ENCODE measurements at regions not wholly inside any gene's neighbourhood (a gene's known extent, or its start where the extent isn't known, plus 50 kb on each side); places are given as distances from the start of the nearest gene placed in this dataset.
"Not testable (repeated sequence)": the region's sequence is repeated elsewhere in the genome, so short reads cannot be mapped to it uniquely, and the experiment has no call there.

DNA sequence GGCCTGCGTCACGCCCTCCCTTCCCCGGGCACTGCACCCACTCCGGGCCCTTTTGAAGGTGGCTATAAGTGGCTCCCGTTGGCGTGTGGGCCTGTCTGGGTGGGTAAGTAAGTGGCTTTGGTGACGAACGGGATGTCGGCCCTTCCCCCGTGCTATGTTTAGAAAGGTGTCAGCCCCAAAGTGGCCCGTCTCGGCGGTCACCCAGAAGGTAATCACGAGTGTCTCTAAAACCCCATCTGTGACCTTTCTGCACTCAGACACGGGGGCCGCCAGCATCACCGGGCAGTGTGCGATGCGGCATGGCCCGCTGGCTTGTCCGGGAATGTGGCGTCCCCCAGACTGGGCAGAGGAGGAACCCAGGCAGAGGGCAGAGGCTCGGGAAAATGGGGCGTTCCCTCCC lies 88.2 kb downstream of the IRX5 start:
- WGBS, 3 donors = 92 to 96% (median 92%) methylated on average over 24 of the region's 24 CpGs
- H3K4me3 ChIP-seq = no peak overlapping the region
- ATAC-seq (no peak), DNase-seq (no peak)
- TF ChIP-seq, protein P1, sequence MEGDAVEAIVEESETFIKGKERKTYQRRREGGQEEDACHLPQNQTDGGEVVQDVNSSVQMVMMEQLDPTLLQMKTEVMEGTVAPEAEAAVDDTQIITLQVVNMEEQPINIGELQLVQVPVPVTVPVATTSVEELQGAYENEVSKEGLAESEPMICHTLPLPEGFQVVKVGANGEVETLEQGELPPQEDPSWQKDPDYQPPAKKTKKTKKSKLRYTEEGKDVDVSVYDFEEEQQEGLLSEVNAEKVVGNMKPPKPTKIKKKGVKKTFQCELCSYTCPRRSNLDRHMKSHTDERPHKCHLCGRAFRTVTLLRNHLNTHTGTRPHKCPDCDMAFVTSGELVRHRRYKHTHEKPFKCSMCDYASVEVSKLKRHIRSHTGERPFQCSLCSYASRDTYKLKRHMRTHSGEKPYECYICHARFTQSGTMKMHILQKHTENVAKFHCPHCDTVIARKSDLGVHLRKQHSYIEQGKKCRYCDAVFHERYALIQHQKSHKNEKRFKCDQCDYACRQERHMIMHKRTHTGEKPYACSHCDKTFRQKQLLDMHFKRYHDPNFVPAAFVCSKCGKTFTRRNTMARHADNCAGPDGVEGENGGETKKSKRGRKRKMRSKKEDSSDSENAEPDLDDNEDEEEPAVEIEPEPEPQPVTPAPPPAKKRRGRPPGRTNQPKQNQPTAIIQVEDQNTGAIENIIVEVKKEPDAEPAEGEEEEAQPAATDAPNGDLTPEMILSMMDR (IDR thresholded peaks at IDR 0.05) = no peak
- intact Hi-C loops (cut with DNase I) = no loop called here
- no peak overlapping the region for H3K27ac ChIP-seq
- no peaks in the 10 kb centered on the region for H3K27me3 ChIP-seq (ENCODE audit: insufficient read depth in 3 of 3, low read length in 2 of 3)
- no peaks in the 10 kb centered on the region for H3K36me3 ChIP-seq (ENCODE audit: insufficient read depth in 1 of 2, low read depth in 1 of 2)
- H3K9me3 ChIP-seq = peaks cover 3% of the 10 kb centered on the region
- no peaks in the 10 kb centered on the region for H3K4me1 ChIP-seq

DNA sequence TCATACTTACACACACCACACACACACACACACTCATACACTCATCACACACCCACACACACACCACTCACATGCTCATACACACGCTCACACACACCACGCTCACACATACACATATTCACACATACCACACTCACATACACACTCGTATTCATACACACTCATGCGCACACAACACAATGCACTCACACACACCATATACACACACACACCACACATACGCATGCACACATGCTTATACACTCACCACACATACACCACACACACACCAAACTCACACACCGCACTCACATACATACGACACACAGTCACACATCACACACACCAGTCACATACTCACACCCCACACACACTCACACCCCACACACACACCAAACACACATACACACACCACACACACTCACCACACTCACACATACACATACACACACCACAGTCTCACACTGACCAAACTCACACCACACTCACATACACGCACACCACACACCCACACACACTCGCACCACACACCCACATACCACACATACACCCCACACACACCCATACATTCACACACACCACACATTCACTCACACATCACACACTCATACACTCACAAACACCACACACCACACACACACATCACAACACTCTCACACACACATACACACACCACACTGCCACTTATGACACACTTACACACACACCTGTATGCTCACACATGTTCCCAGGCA lies 88.9 kb downstream of the IRX5 start:
- Histone ChIP-seq H3K4me1 (no peaks in the 10 kb centered on the region), H3K4me3 (no peak overlapping the region), H3K27ac (no peak overlapping the region), H3K27me3 (ENCODE audit: insufficient read depth in 3 of 3, low read length in 2 of 3) (no peaks in the 10 kb centered on the region), H3K36me3 (ENCODE audit: insufficient read depth in 1 of 2, low read depth in 1 of 2) (no peaks in the 10 kb centered on the region), H3K9me3 (peaks cover 3% of the 10 kb centered on the region)
- TF ChIP-seq, protein P1 (IDR thresholded peaks at IDR 0.05) = no peak
- 97 to 98% (median 97%) methylated on average over 9 of the region's 9 CpGs for WGBS, 3 donors
- ATAC-seq (no peak), DNase-seq (no peak)
- intact Hi-C loops (cut with DNase I) = no loop called here

DNA sequence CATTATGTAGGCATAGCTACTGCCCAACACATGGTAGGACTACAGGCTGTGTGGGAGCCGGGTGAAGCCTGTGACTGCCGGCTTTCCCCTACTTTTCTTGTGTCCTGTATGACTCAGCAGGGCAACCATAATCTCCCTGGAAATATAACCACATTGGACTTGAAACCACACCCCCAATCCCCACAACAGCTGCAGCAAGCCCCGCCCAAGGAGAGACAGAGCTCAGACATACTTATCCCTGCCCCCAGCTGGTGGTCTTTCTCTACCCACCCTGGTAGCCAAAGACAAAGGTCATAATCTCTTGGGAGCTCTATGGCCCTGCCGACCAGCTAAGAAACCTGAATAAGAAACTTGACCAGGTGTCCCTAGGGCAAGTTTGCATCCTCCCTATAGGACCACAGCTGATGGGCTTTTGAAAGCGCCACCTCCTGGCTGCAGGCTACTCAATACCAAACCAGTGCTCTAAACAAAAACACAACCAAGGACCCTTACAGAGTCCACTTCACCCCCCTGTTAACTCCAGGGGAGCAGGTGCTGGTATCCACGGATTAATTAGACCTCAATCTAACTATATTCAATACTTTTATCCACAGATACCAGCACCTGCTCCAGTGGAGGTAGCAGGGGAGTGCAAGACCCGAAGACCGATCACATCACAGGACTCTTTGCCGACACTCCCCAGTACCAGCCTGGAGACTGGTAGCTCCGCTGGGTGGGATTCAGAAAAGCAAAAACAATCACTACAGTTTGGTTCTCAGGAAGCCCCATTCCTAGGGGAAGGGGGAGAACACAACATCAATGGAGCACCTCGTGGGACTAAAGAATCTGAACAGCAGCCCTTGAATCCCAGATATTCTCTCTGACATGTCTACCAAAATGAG lies 91.2 kb downstream of the IRX5 start:
- ATAC-seq = no peak
- Histone ChIP-seq H3K27me3 (ENCODE audit: insufficient read depth in 3 of 3, low read length in 2 of 3) (no peaks in the 10 kb centered on the region), H3K4me1 (no peaks in the 10 kb centered on the region), H3K9me3 (peaks cover 3% of the 10 kb centered on the region), H3K4me3 (no peak overlapping the region), H3K36me3 (ENCODE audit: insufficient read depth in 1 of 2, low read depth in 1 of 2) (no peaks in the 10 kb centered on the region), H3K27ac (no peak overlapping the region)
- no peak for DNase-seq
- 46 to 60% (median 51%) methylated on average over 11 of the region's 11 CpGs for WGBS, 3 donors
- intact Hi-C loops (cut with DNase I) = no loop called here
- TF ChIP-seq, protein P1 (IDR thresholded peaks at IDR 0.05) = no peak

DNA sequence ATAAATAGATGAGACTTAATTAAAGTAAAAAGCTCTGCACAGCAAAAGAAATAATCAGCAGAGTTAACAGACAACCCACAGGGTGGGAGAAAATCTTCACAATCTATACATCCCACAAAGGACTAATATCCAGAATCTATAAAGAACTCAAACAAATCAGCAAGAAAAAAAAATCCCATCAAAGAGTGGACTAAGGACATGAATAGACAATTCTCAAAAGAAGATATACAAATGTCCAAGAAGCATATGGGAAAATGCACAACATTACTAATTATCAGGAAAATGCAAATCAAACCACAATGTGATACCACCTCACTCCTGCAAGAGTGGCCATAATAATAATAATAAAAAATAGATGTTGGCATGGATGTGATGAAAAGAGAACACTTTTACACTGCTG lies 96.6 kb downstream of the IRX5 start:
- peaks cover 10% of the 10 kb centered on the region for H3K9me3 ChIP-seq
- ATAC-seq; H3K36me3 ChIP-seq (ENCODE audit: insufficient read depth in 1 of 2, low read depth in 1 of 2); H3K4me1 ChIP-seq; H3K4me3 ChIP-seq; H3K27me3 ChIP-seq (ENCODE audit: insufficient read depth in 3 of 3, low read length in 2 of 3); DNase-seq; H3K27ac ChIP-seq; intact Hi-C loops (cut with DNase I): not testable (repeated sequence)

DNA sequence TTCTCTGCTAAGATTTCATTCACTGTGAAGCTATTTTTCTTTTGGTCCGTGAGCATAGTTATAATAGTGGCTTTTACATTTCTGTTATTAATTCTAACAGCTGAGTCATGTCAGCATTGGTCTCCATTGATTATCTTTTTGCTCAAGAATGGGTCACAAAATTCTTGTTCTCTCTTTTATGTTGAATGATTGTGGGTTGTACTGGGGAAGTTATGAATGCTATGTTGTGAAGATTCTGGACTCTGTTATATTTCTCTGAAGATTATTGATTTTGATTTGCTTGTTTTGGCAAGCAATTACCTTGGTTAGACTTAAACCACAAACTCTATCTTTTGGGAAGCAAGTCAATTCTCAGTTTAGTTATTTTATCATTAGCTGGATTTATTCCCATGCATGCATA lies 98.8 kb downstream of the IRX5 start:
- TF ChIP-seq, protein P1 (IDR thresholded peaks at IDR 0.05) = no peak
- Histone ChIP-seq H3K27ac (no peak overlapping the region), H3K27me3 (ENCODE audit: insufficient read depth in 3 of 3, low read length in 2 of 3) (no peaks in the 10 kb centered on the region), H3K4me1 (no peaks in the 10 kb centered on the region), H3K4me3 (no peak overlapping the region), H3K36me3 (ENCODE audit: insufficient read depth in 1 of 2, low read depth in 1 of 2) (no peaks in the 10 kb centered on the region), H3K9me3 (peaks cover 10% of the 10 kb centered on the region)
- DNase-seq (no peak), ATAC-seq (no peak)
- WGBS, 3 donors = 95 to 98% (median 97%) methylated on average over 1 of the region's 1 CpG
- intact Hi-C loops (cut with DNase I) = no loop called here

All from psoas muscle (tissue), 7 donors.